GM12878 (cell line): ENCODE measurements at regions not wholly inside any gene's neighbourhood (a gene's known extent, or its start where the extent isn't known, plus 50 kb on each side); places are given as distances from the start of the nearest gene placed in this dataset.

ENCODE experiments used
- ATAC-seq: fragments of 200-7000 bp; cut with Tn5 transposase; 3 replicates; pipeline ENCODE4 v1.9.1; 2020; ENCODE audit warnings: mild to moderate bottlenecking, moderate library complexity
- BruUV-seq: library from RNA; stranded (reverse); fragments of 400-500 nt; replicated peaks from 2 replicates; lab custom pipeline; 2021; lab: Mats Ljungman, UMichigan
- CTCF ChIA-PET: fragments of 300-600 bp; sonication (Branson Sonifier 250); formaldehyde crosslinking; extraction: SDS; loops from one replicate; lab custom pipeline; 2021; ENCODE audit warnings: inconsistent platforms; lab: Yijun Ruan, JAX
- POLR2A ChIA-PET: fragments of 350-600 bp; formaldehyde crosslinking; extraction: SDS; loops from one replicate; lab custom pipeline; 2021; ENCODE audit warnings: inconsistent platforms; lab: Charles Lee
- RAD21 ChIA-PET: fragments of 300-600 bp; sonication (Branson Sonifier 250); formaldehyde crosslinking; loops from one replicate; lab custom pipeline; 2023; ENCODE audit warnings: antibody characterized with exemption; ENCODE audit not compliant: unreplicated experiment; lab: Charles Lee
- SMC1A ChIA-PET: fragments of 300-600 bp; sonication (Branson Sonifier 250); formaldehyde crosslinking; loops from one replicate; lab custom pipeline; 2023; ENCODE audit not compliant: unreplicated experiment, uncharacterized antibody; lab: Charles Lee
- DNase-seq: peaks from one replicate; pipeline ENCODE4 v3.0.0-alpha.2; 2011; ENCODE audit warnings: low read depth, low spot score
- FAIRE-seq: peaks from 3 replicates; lab custom pipeline; 2011; peaks lifted over from hg19 to GRCh38; lab: Jason Lieb, UNC
- H2AFZ ChIP-seq: 2 replicates; pipeline ENCODE4 v1.6.0; 2011; ENCODE audit warnings: low read depth, low read length, control low read depth; ENCODE audit not compliant: control insufficient read depth
- H3K27ac ChIP-seq: 2 replicates; pipeline ENCODE4 v1.5.1; 2011; ENCODE audit warnings: control low read depth; ENCODE audit not compliant: control insufficient read depth, insufficient read depth
- H3K27me3 ChIP-seq, 2 experiments: replicated peaks in 1 of 2; 2 replicates each; pipeline versions ENCODE4 v1.6.0 to v1.6.1; 2011; ENCODE audit warnings: low read length in 1 of 2; ENCODE audit not compliant: control insufficient read depth in 2 of 2, insufficient read depth in 2 of 2
- H3K36me3 ChIP-seq, 2 experiments: 2 replicates each; pipeline ENCODE4 v1.5.1; 2011; ENCODE audit warnings: low read length in 1 of 2; ENCODE audit not compliant: control insufficient read depth in 2 of 2, insufficient read depth in 2 of 2
- H3K4me1 ChIP-seq: 2 replicates; pipeline ENCODE4 v1.6.1; 2011; ENCODE audit warnings: mild to moderate bottlenecking, low read length, moderate library complexity, mixed read lengths; ENCODE audit not compliant: control insufficient read depth, insufficient read depth
- H3K4me2 ChIP-seq: 2 replicates; pipeline ENCODE4 v1.6.0; 2011; ENCODE audit warnings: control low read depth; ENCODE audit not compliant: control insufficient read depth, insufficient read depth
- H3K4me3 ChIP-seq: fragments of 200-600 bp; sonication (generic); 2 replicates; pipeline ENCODE4 v1.5.1; 2016
- H3K79me2 ChIP-seq: 2 replicates; pipeline ENCODE4 v1.6.0; 2011; ENCODE audit warnings: low read length; ENCODE audit not compliant: control insufficient read depth, insufficient read depth
- H3K9ac ChIP-seq: 2 replicates; pipeline ENCODE4 v1.8.0; 2011; ENCODE audit warnings: low read length, control low read depth, mixed read lengths; ENCODE audit not compliant: control insufficient read depth, insufficient read depth
- H3K9me3 ChIP-seq: replicated peaks from 3 replicates; pipeline ENCODE4 v1.5.1; 2011; ENCODE audit warnings: mild to moderate bottlenecking, low read length; ENCODE audit not compliant: control insufficient read depth, insufficient read depth
- H4K20me1 ChIP-seq: 2 replicates; pipeline ENCODE4 v1.6.0; 2011; ENCODE audit not compliant: control insufficient read depth, insufficient read depth
- CTCF ChIP-seq, 3 experiments: IDR thresholded peaks in 2 of 3; conservative IDR thresholded peaks in 1 of 3; 2 replicates each; pipeline ENCODE4 v1.5.1; 2011; ENCODE audit warnings: low read depth in 3 of 3, low read length in 3 of 3, mild to moderate bottlenecking in 3 of 3, control low read depth in 2 of 3, moderate library complexity in 2 of 3, inconsistent platforms in 1 of 3, mixed read lengths in 1 of 3; ENCODE audit not compliant: control insufficient read depth in 2 of 3, insufficient read depth in 1 of 3; ENCODE audit errors: extremely low read depth in 1 of 3
- POLR2A ChIP-seq: IDR thresholded peaks from 2 replicates; pipeline ENCODE4 v1.6.1; 2011; ENCODE audit warnings: low read depth, mild to moderate bottlenecking, low read length
- RUNX3 ChIP-seq: IDR thresholded peaks from 2 replicates; pipeline ENCODE4 v1.6.1; 2012; ENCODE audit warnings: low read length, inconsistent platforms
- SUPT20H ChIP-seq: IDR thresholded peaks from 2 replicates; pipeline ENCODE4 v1.6.1; 2011; ENCODE audit warnings: low read depth, mild to moderate bottlenecking, low read length, moderate library complexity, borderline replicate concordance; ENCODE audit not compliant: control insufficient read depth
- WGBS: methylation state at CpG from one replicate; pipeline ENCODE4 v1.1.6; 2016; ENCODE audit warnings: low lambda C conversion rate; ENCODE audit not compliant: insufficient replicate concordance, insufficient coverage; ENCODE audit errors: missing lambda C conversion rate; 5-methylcytosine and 5-hydroxymethylcytosine counted together
- in situ Hi-C: fragments of 300-500 bp; cut with MboI; formaldehyde crosslinking; loops from 9 replicates; pipeline ENCODE4 v1.14.3; 2018; ENCODE audit warnings: mixed read lengths
- intact Hi-C: fragments of 100-400 bp; cut with micrococcal nuclease; formaldehyde crosslinking; loops from one replicate; pipeline ENCODE4 v1.14.2; 2022; ENCODE audit not compliant: unreplicated experiment

- H3K4me3 ChIP-seq = no peak overlapping the region
- H3K9ac ChIP-seq = no peak overlapping the region
- H3K27me3 ChIP-seq = no peaks in the 10 kb centered on the region
- TF ChIP-seq POLR2A = no peak
- TF ChIP-seq RUNX3 = peak; percentile 29
- TF ChIP-seq SUPT20H = no peak
- no peak for TF ChIP-seq CTCF (IDR thresholded peaks at IDR 0.05 in 2 of 3, conservative IDR thresholded peaks at IDR 0.05 in 1 of 3; ENCODE audit: control insufficient read depth in 2 of 3, extremely low read depth in 1 of 3, insufficient read depth in 1 of 3, low read depth in 3 of 3, low read length in 3 of 3)
- no peaks in the 10 kb centered on the region for H3K9me3 ChIP-seq
- SMC1A ChIA-PET = interaction anchor here (1.0 to 4.7 kb wide), 4 partner anchors 10 to 27 kb away, joined by 5 to 60 read pairs (median 5); no protein-coding TSS in a partner anchor
- peak overlapping the region; percentile 30 for H3K27ac ChIP-seq
- H2AFZ ChIP-seq = peak overlapping the region; percentile 61; the same call in 1 of the 2 replicates
- CTCF ChIA-PET = interaction anchor here (1.2 to 3.4 kb wide), 2 partner anchors 11 to 16 kb away, joined by 12 to 40 read pairs; no protein-coding TSS in a partner anchor
- no peak for FAIRE-seq
- no peaks in the 10 kb centered on the region for H3K79me2 ChIP-seq
- no peaks in the 10 kb centered on the region for H3K36me3 ChIP-seq
- H3K4me2 ChIP-seq = no peak overlapping the region
- H4K20me1 ChIP-seq = no peaks in the 10 kb centered on the region
- no peak for DNase-seq
- in situ Hi-C loops = no loop called here
- peak; percentile 17 for ATAC-seq
- 43% methylated on average over 3 of the region's 3 CpGs for WGBS
- RAD21 ChIA-PET = interaction anchor here (3.4 kb wide), 1 partner anchor 14 kb away, joined by 73 read pairs; no protein-coding TSS in a partner anchor
- BruUV-seq = no TSS peak
- intact Hi-C loops = no loop called here
- H3K4me1 ChIP-seq = peaks cover 27% of the 10 kb centered on the region
- POLR2A ChIA-PET = interaction anchor here (0.9 to 1.1 kb wide), 2 partner anchors 11 to 16 kb away, joined by 3 to 5 read pairs; no protein-coding TSS in a partner anchor
Observed at GRCh38 chr14:24694680-24695079, 60.7 kb upstream of the GZMB start.
